ENCODE measurements at regions not wholly inside any gene's neighbourhood (a gene's known extent, or its start where the extent isn't known, plus 50 kb on each side); places are given as distances from the start of the nearest gene placed in this dataset.

DNA sequence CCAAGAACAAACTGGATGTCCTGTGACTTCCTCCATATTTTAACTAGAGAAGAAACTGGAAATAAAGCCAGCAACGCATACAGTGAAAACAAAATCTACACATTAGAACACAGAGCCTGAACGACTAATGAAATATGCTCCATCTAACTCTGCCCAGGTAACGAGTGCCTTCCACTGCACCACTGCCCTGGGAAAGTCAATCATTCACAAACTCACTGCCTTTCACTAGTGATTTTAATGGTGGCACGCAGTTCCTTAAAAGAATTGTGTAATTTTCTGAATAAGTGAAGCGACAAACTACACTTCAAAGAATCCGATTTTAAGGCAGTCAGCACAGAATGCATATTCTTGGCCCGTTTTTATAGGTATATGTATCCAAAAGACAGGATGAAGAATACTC lies 416.0 kb downstream of the SHQ1 start:
- Histone ChIP-seq H3K4me3 (no peak overlapping the region), H3K36me3 (no peaks in the 10 kb centered on the region), H3K27me3 (no peaks in the 10 kb centered on the region), H3K27ac (no peak overlapping the region), H3K9me3 (no peaks in the 10 kb centered on the region), H3K4me1 (peaks cover 0 to 59% (median 0%) of the 10 kb centered on the region in 3 donors)
- no peak for ATAC-seq
- WGBS, 2 donors (ENCODE audit: low coverage in 1 of 2), result 95 to 96% methylated on average over 6 to 7 of the region's 7 CpGs
- TF ChIP-seq POLR2AphosphoS5 (IDR thresholded peaks at IDR 0.05) (no peak), EP300 (IDR thresholded peaks at IDR 0.05) (no peak), POLR2A (IDR thresholded peaks at IDR 0.05) (no peak)
- TF ChIP-seq, protein P1, sequence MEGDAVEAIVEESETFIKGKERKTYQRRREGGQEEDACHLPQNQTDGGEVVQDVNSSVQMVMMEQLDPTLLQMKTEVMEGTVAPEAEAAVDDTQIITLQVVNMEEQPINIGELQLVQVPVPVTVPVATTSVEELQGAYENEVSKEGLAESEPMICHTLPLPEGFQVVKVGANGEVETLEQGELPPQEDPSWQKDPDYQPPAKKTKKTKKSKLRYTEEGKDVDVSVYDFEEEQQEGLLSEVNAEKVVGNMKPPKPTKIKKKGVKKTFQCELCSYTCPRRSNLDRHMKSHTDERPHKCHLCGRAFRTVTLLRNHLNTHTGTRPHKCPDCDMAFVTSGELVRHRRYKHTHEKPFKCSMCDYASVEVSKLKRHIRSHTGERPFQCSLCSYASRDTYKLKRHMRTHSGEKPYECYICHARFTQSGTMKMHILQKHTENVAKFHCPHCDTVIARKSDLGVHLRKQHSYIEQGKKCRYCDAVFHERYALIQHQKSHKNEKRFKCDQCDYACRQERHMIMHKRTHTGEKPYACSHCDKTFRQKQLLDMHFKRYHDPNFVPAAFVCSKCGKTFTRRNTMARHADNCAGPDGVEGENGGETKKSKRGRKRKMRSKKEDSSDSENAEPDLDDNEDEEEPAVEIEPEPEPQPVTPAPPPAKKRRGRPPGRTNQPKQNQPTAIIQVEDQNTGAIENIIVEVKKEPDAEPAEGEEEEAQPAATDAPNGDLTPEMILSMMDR (IDR thresholded peaks at IDR 0.05), result no peak

- peaks cover 0 to 73% (median 0%) of the 10 kb centered on the region in 3 donors for H3K4me1 ChIP-seq
- H3K27ac ChIP-seq, result no peak overlapping the region
- H3K9me3 ChIP-seq, result no peaks in the 10 kb centered on the region
- WGBS, 2 donors (ENCODE audit: low coverage in 1 of 2), result 57 to 62% methylated on average over 4 of the region's 4 CpGs
- ATAC-seq, result no peak
- TF ChIP-seq, protein P1 (IDR thresholded peaks at IDR 0.05), result no peak
- no peak for TF ChIP-seq EP300 (IDR thresholded peaks at IDR 0.05)
- no peak for TF ChIP-seq POLR2A (IDR thresholded peaks at IDR 0.05)
- TF ChIP-seq POLR2AphosphoS5 (IDR thresholded peaks at IDR 0.05), result no peak
- H3K36me3 ChIP-seq, result no peaks in the 10 kb centered on the region
- H3K27me3 ChIP-seq, result no peaks in the 10 kb centered on the region
- no peak overlapping the region for H3K4me3 ChIP-seq
Observed at GRCh38 chr3:72429589-72430353, 418.5 kb downstream of the SHQ1 start.

DNA sequence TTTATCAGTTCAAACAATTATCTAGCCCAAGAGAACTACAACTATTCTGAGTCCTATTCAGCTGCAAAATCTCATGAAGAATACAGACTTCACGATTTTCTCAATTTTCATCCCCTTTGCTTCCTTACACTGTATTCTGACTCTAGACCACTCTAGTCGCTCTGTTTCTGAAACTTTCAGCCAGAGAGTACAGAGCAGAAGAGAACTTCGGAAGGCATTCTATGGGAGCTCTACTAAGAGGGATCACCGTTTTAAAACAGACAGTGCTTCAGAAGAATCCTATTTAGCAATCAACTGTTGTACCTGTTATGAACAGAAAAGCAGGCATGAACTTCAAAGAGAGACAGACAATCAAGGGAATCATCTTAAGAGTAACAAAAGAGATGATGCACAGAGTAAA lies 419.4 kb downstream of the SHQ1 start:
- no peaks in the 10 kb centered on the region for H3K9me3 ChIP-seq
- H3K27me3 ChIP-seq, result no peaks in the 10 kb centered on the region
- H3K4me3 ChIP-seq, result no peak overlapping the region
- 69 to 77% methylated on average over 4 of the region's 4 CpGs for WGBS, 2 donors (ENCODE audit: low coverage in 1 of 2)
- H3K4me1 ChIP-seq, result peaks cover 0 to 75% (median 0%) of the 10 kb centered on the region in 3 donors
- H3K27ac ChIP-seq, result no peak overlapping the region
- no peaks in the 10 kb centered on the region for H3K36me3 ChIP-seq
- ATAC-seq, result no peak
- TF ChIP-seq EP300 (IDR thresholded peaks at IDR 0.05) (no peak), POLR2AphosphoS5 (IDR thresholded peaks at IDR 0.05) (no peak), POLR2A (IDR thresholded peaks at IDR 0.05) (no peak)
- TF ChIP-seq, protein P1 (IDR thresholded peaks at IDR 0.05), result no peak

GRCh38 chr3:72427624-72428023 lies 420.6 kb downstream of the SHQ1 start:
- no peak for ATAC-seq
- peaks cover 0 to 69% (median 0%) of the 10 kb centered on the region in 3 donors for H3K4me1 ChIP-seq

More at GRCh38 chr3:72427624-72428023, 420.6 kb downstream of the SHQ1 start:
- H3K27me3 ChIP-seq, result no peaks in the 10 kb centered on the region
- TF ChIP-seq POLR2AphosphoS5 (IDR thresholded peaks at IDR 0.05) (no peak), POLR2A (IDR thresholded peaks at IDR 0.05) (no peak), EP300 (IDR thresholded peaks at IDR 0.05) (no peak)
- TF ChIP-seq, protein P1 (IDR thresholded peaks at IDR 0.05), result no peak
- H3K4me3 ChIP-seq, result no peak overlapping the region
- WGBS, 2 donors (ENCODE audit: low coverage in 1 of 2), result 71 to 87% methylated on average over 5 to 6 of the region's 6 CpGs
- no peaks in the 10 kb centered on the region for H3K36me3 ChIP-seq
- H3K9me3 ChIP-seq, result no peaks in the 10 kb centered on the region
- no peak overlapping the region for H3K27ac ChIP-seq

All from gastroesophageal sphincter (tissue), 4 donors.